H1 (cell line): ENCODE measurements at regions not wholly inside any gene's neighbourhood (a gene's known extent, or its start where the extent isn't known, plus 50 kb on each side); places are given as distances from the start of the nearest gene placed in this dataset.

Source experiments
- CTCF ChIA-PET: fragments of 300-600 bp; sonication (Branson Sonifier 250); formaldehyde crosslinking; loops from one replicate; lab custom pipeline; 2021; ENCODE audit not compliant: partially characterized antibody; lab: Charles Lee
- POLR2A ChIA-PET: fragments of 300-600 bp; sonication (Branson Sonifier 250); formaldehyde crosslinking; loops from one replicate; lab custom pipeline; 2021; ENCODE audit warnings: inconsistent platforms; ENCODE audit not compliant: partially characterized antibody; lab: Charles Lee
- DNase-seq, 2 experiments: peaks; one replicate each; pipeline versions ENCODE4 v3.0.0 to v3.0.0-alpha.2; 2010 to 2022; ENCODE audit warnings: low spot score in 2 of 2, low read depth in 1 of 2, mixed read lengths in 1 of 2
- FAIRE-seq: peaks from 2 replicates; lab custom pipeline; 2011; peaks lifted over from hg19 to GRCh38; lab: Jason Lieb, UNC
- H2AFZ ChIP-seq: 2 replicates; pipeline ENCODE4 v1.8.1; 2012; ENCODE audit warnings: low read length, inconsistent platforms
- H2AK5ac ChIP-seq: 2 replicates; pipeline ENCODE4 v1.6.1; 2013; ENCODE audit warnings: low read depth, low read length
- H2BK120ac ChIP-seq: replicated peaks from 2 replicates; pipeline ENCODE3; 2013; ENCODE audit warnings: low read depth, low read length, inconsistent platforms
- H2BK12ac ChIP-seq: 2 replicates; pipeline ENCODE4 v1.6.1; 2013; ENCODE audit warnings: low read depth, low read length
- H2BK15ac ChIP-seq: 2 replicates; pipeline ENCODE4 v1.6.1; 2013; ENCODE audit warnings: low read length
- H2BK20ac ChIP-seq: 2 replicates; pipeline ENCODE4 v1.6.1; 2013; ENCODE audit warnings: low read length
- H2BK5ac ChIP-seq: 2 replicates; pipeline ENCODE4 v1.6.1; 2013; ENCODE audit warnings: low read depth, low read length
- H3K14ac ChIP-seq: 2 replicates; pipeline ENCODE4 v1.6.1; 2013; ENCODE audit warnings: inconsistent platforms; ENCODE audit not compliant: insufficient read length
- H3K18ac ChIP-seq: 2 replicates; pipeline ENCODE4 v1.6.1; 2013; ENCODE audit warnings: low read length; ENCODE audit errors: extremely low read depth
- H3K23ac ChIP-seq: 2 replicates; pipeline ENCODE4 v1.6.1; 2013; ENCODE audit warnings: inconsistent platforms; ENCODE audit not compliant: insufficient read length
- H3K23me2 ChIP-seq: 2 replicates; pipeline ENCODE4 v1.6.1; 2013; ENCODE audit warnings: low read depth, low read length
- H3K27ac ChIP-seq: 2 replicates; pipeline ENCODE4 v1.6.1; 2011; ENCODE audit warnings: low read depth, low read length, inconsistent platforms
- H3K27me3 ChIP-seq, 4 experiments: replicated peaks in 1 of 4; 1 replicate in 1 of 4; 2 replicates in 3 of 4; pipeline versions ENCODE4 v1.6.1 to v1.8.1; 2011 to 2013; ENCODE audit warnings: low read length in 3 of 4, mild to moderate bottlenecking in 3 of 4, inconsistent platforms in 2 of 4, mixed read lengths in 2 of 4, moderate library complexity in 1 of 4; ENCODE audit not compliant: control insufficient read depth in 3 of 4, insufficient read depth in 3 of 4; ENCODE audit errors: extremely low read depth in 1 of 4
- H3K36me3 ChIP-seq, 4 experiments: 2 replicates each; pipeline versions ENCODE4 v1.6.1 to v1.8.1; 2011 to 2013; ENCODE audit warnings: mild to moderate bottlenecking in 4 of 4, low read length in 3 of 4, moderate library complexity in 2 of 4, control low read depth in 1 of 4, inconsistent platforms in 1 of 4; ENCODE audit not compliant: insufficient read depth in 4 of 4, control insufficient read depth in 2 of 4
- H3K4ac ChIP-seq: replicated peaks from 2 replicates; pipeline ENCODE3; 2013; ENCODE audit warnings: low read length, low read depth, mixed read lengths, inconsistent platforms; ENCODE audit not compliant: insufficient read length
- H3K4me1 ChIP-seq, 4 experiments: replicated peaks in 1 of 4; 1 replicate in 1 of 4; 2 replicates in 3 of 4; pipeline versions ENCODE4 v1.6.1 to v1.8.1; 2011 to 2013; ENCODE audit warnings: low read length in 3 of 4, inconsistent platforms in 2 of 4, mixed read lengths in 1 of 4; ENCODE audit not compliant: insufficient read depth in 4 of 4, control insufficient read depth in 3 of 4
- H3K4me2 ChIP-seq, 2 experiments: 2 replicates each; pipeline versions ENCODE4 v1.6.1 to v1.8.1; 2011 to 2013; ENCODE audit warnings: low read depth in 2 of 2, low read length in 2 of 2, control low read depth in 1 of 2, inconsistent platforms in 1 of 2, mild to moderate bottlenecking in 1 of 2; ENCODE audit not compliant: insufficient read depth in 1 of 2
- H3K4me3 ChIP-seq, 4 experiments: fragments of 200-600, 300-600 bp in 1 of 4; sonication (generic), shearing (Covaris generic), sonication (Bioruptor Twin) in 1 of 4; 2 replicates each; pipeline versions ENCODE4 v1.5.1 to v1.8.1; 2011 to 2016; ENCODE audit warnings: low read length in 4 of 4, low read depth in 3 of 4, control low read depth in 2 of 4, inconsistent platforms in 2 of 4, mild to moderate bottlenecking in 2 of 4, mixed read lengths in 1 of 4, moderate library complexity in 1 of 4; ENCODE audit not compliant: insufficient read depth in 2 of 4; ENCODE audit errors: extremely low read depth in 1 of 4
- H3K56ac ChIP-seq: replicated peaks from 2 replicates; pipeline ENCODE3; 2013; ENCODE audit warnings: low read depth, mild to moderate bottlenecking, mixed read lengths, low read length, inconsistent platforms; ENCODE audit not compliant: insufficient read length
- H3K79me1 ChIP-seq: 2 replicates; pipeline ENCODE4 v1.6.1; 2013; ENCODE audit warnings: low read depth, low read length, control low read depth
- H3K79me2 ChIP-seq, 2 experiments: 2 replicates each; pipeline versions ENCODE4 v1.6.1 to v1.8.1; 2012 to 2013; ENCODE audit warnings: low read length in 2 of 2, mild to moderate bottlenecking in 2 of 2, inconsistent platforms in 1 of 2; ENCODE audit not compliant: insufficient read depth in 2 of 2, control insufficient read depth in 1 of 2
- H3K9ac ChIP-seq, 4 experiments: replicated peaks in 1 of 4; 1 replicate in 1 of 4; 2 replicates in 3 of 4; pipeline versions ENCODE4 v1.6.1 to v1.8.1; 2011 to 2013; ENCODE audit warnings: low read depth in 3 of 4, low read length in 3 of 4, control low read depth in 2 of 4, mild to moderate bottlenecking in 2 of 4, moderate library complexity in 2 of 4, inconsistent platforms in 1 of 4; ENCODE audit errors: extremely low read depth in 1 of 4
- H3K9me3 ChIP-seq, 2 experiments: 2 replicates each; pipeline versions ENCODE4 v1.6.1 to v1.8.1; 2012 to 2013; ENCODE audit warnings: mild to moderate bottlenecking in 2 of 2, moderate library complexity in 2 of 2, control low read depth in 1 of 2, inconsistent platforms in 1 of 2, low read depth in 1 of 2, low read length in 1 of 2, mixed read lengths in 1 of 2; ENCODE audit not compliant: insufficient read depth in 2 of 2
- H4K20me1 ChIP-seq, 2 experiments: replicated peaks in 1 of 2; 2 replicates each; pipeline versions ENCODE3 to v1.8.1; 2011 to 2013; ENCODE audit warnings: inconsistent platforms in 2 of 2, low read length in 2 of 2, mild to moderate bottlenecking in 1 of 2; ENCODE audit not compliant: insufficient read depth in 2 of 2, control insufficient read depth in 1 of 2
- H4K5ac ChIP-seq: 2 replicates; pipeline ENCODE4 v1.6.1; 2013; ENCODE audit warnings: low read length, low read depth, mixed read lengths, inconsistent platforms; ENCODE audit not compliant: insufficient read length
- H4K8ac ChIP-seq: 2 replicates; pipeline ENCODE4 v1.8.0; 2013; ENCODE audit warnings: mild to moderate bottlenecking, moderate library complexity, low read length, inconsistent platforms; ENCODE audit not compliant: insufficient read depth; ENCODE audit errors: extremely low read depth
- H4K91ac ChIP-seq: replicated peaks from 2 replicates; pipeline ENCODE3; 2013; ENCODE audit warnings: low read length, mixed read lengths, inconsistent platforms; ENCODE audit not compliant: insufficient read length
- CREB1 ChIP-seq: IDR thresholded peaks from 2 replicates; pipeline ENCODE4 v1.6.1; 2012; ENCODE audit warnings: inconsistent platforms
- EGR1 ChIP-seq: IDR thresholded peaks from 2 replicates; pipeline ENCODE4 v1.6.1; 2011; ENCODE audit warnings: low read depth, low read length, borderline replicate concordance
- RFX5 ChIP-seq: IDR thresholded peaks from 2 replicates; pipeline ENCODE4 v1.6.1; 2011; ENCODE audit warnings: low read depth, low read length, improper control_type of control experiment, borderline replicate concordance
- WGBS, 2 experiments: shearing (Covaris generic) in 1 of 2; methylation state at CpG; one replicate each; pipeline versions ENCODE4 v1.1.6 to v1.1.7; 2013 to 2015; ENCODE audit warnings: low lambda C conversion rate in 2 of 2, mixed read lengths in 2 of 2, inconsistent platforms in 1 of 2, low coverage in 1 of 2, missing lambda C conversion rate in 1 of 2; ENCODE audit not compliant: insufficient replicate concordance in 2 of 2, insufficient coverage in 1 of 2, insufficient read length in 1 of 2; ENCODE audit errors: extremely low coverage in 1 of 2, missing lambda C conversion rate in 1 of 2; 5-methylcytosine and 5-hydroxymethylcytosine counted together
- TF ChIP-seq, protein P1 (sequence below): IDR thresholded peaks from 2 replicates; pipeline ENCODE4 v1.6.1; 2011; ENCODE audit warnings: low read depth, mild to moderate bottlenecking, low read length; ENCODE audit not compliant: insufficient read depth

DNA sequence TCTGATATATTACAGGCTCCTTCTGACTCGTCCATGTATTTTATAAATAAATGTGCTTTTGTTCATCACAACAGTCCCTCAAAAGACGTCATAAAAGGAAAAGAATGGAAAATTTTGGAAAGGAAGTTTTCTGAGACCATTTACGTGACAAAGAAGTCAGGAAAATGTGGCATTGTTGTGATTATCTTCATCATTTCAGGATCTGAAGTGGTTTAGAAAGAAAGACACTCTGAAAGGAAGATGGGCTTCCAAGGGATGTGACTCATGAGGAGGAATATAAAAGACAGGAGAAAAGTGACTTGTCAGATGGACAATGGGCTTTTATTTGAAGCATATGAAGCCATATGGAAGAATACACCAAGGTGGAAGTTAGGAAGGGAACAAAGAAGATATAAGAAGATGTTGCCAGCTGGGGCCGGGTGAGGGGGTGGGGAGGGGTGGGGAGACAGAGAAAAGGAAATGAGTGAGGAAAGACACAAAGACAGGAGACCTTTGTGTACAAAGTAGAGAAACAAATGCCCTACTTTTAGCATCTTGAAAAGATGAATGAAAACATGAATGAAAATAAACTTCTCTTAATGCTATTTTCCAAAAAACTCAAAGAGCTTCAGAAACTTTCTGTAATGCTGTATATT is 190.3 kb upstream of the PREP start:
- H2BK12ac ChIP-seq, result 0 out of 2 replicates have a peak overlapping the region, but pooled peaks have one; percentile 41
- no peak overlapping the region for H3K9ac ChIP-seq
- no peak overlapping the region for H3K56ac ChIP-seq
- H4K91ac ChIP-seq, result no peak overlapping the region
- no peak overlapping the region for H3K23ac ChIP-seq
- H3K18ac ChIP-seq, result no peak overlapping the region
- H2BK20ac ChIP-seq, result no peak overlapping the region
- no peaks in the 10 kb centered on the region for H4K20me1 ChIP-seq
- TF ChIP-seq CREB1, result no peak
- no peak for TF ChIP-seq RFX5
- TF ChIP-seq, protein P1, sequence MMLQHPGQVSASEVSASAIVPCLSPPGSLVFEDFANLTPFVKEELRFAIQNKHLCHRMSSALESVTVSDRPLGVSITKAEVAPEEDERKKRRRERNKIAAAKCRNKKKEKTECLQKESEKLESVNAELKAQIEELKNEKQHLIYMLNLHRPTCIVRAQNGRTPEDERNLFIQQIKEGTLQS, result no peak
- no peak for TF ChIP-seq EGR1
- no peaks in the 10 kb centered on the region for H3K9me3 ChIP-seq
- DNase-seq, result no peak
- no peak overlapping the region for H2BK120ac ChIP-seq
- no peaks in the 10 kb centered on the region for H3K23me2 ChIP-seq
- no peak overlapping the region for H2AK5ac ChIP-seq
- WGBS, 2 experiments, result 81% methylated on average over 4 of the region's 4 CpGs; no CpG with 5 or more reads in 1 of the 2 experiments
- no peak overlapping the region for H3K4me2 ChIP-seq
- no peak overlapping the region for H3K27ac ChIP-seq
- no peak overlapping the region for H4K8ac ChIP-seq
- no peak overlapping the region for H3K14ac ChIP-seq
- peak overlapping the region; percentile 57; the same call in 1 of the 2 replicates for H2BK5ac ChIP-seq
- no peak overlapping the region for H2AFZ ChIP-seq
- 0 out of 7 replicates have a peak, but pooled peaks cover 0 to 2% (median 0%) of the 10 kb centered on the region in 4 experiments for H3K4me1 ChIP-seq
- no peak overlapping the region for H3K4ac ChIP-seq
- ChIA-PET CTCF (no interaction called here), POLR2A (no interaction called here)
- H3K36me3 ChIP-seq, result no peaks in the 10 kb centered on the region
- H3K27me3 ChIP-seq, result no peaks in the 10 kb centered on the region
- no peak overlapping the region for H4K5ac ChIP-seq
- no peaks in the 10 kb centered on the region for H3K79me1 ChIP-seq
- H3K4me3 ChIP-seq, result no peak overlapping the region
- no peak for FAIRE-seq
- no peaks in the 10 kb centered on the region for H3K79me2 ChIP-seq
- no peak overlapping the region for H2BK15ac ChIP-seq
